HG03432 (cell line): ENCODE measurements at regions not wholly inside any gene's neighbourhood (a gene's known extent, or its start where the extent isn't known, plus 50 kb on each side); places are given as distances from the start of the nearest gene placed in this dataset.

Source experiments
- ATAC-seq: cut with Tn5 transposase; IDR thresholded peaks from one replicate; pipeline ENCODE4 v1.9.1; 2021; ENCODE audit warnings: mild to moderate bottlenecking, moderate library complexity; ENCODE audit not compliant: unreplicated experiment

GRCh38 chr12:67116134-67116533 lies 153.0 kb upstream of the CAND1 start:
- no peak for ATAC-seq

- no peak for ATAC-seq
Measured at GRCh38 chr12:67122584-67122983, 146.6 kb upstream of the CAND1 start.

GRCh38 chr12:67137256-67137655 lies 131.9 kb upstream of the CAND1 start:
- ATAC-seq = no peak

- no peak for ATAC-seq
Measured at GRCh38 chr12:67141296-67142018, 127.7 kb upstream of the CAND1 start.

- no peak for ATAC-seq
Measured at GRCh38 chr12:67145692-67146091, 123.5 kb upstream of the CAND1 start.

- ATAC-seq = no peak
Measured at GRCh38 chr12:67147030-67147429, 122.1 kb upstream of the CAND1 start.

GRCh38 chr12:67147447-67147846 lies 121.7 kb upstream of the CAND1 start:
- ATAC-seq = no peak

- ATAC-seq = no peak
Measured at GRCh38 chr12:67148265-67148664, 120.9 kb upstream of the CAND1 start.

- no peak for ATAC-seq
Measured at GRCh38 chr12:67151886-67152285, 117.3 kb upstream of the CAND1 start.

GRCh38 chr12:67152451-67152850 lies 116.7 kb upstream of the CAND1 start:
- no peak for ATAC-seq

GRCh38 chr12:67154901-67155300 lies 114.3 kb upstream of the CAND1 start:
- no peak for ATAC-seq

- no peak for ATAC-seq
Measured at GRCh38 chr12:67155863-67156262, 113.3 kb upstream of the CAND1 start.

GRCh38 chr12:67161322-67161918 lies 107.7 kb upstream of the CAND1 start:
- ATAC-seq = peak; percentile 75

- no peak for ATAC-seq
Measured at GRCh38 chr12:67173258-67173657, 95.9 kb upstream of the CAND1 start.

GRCh38 chr12:67182551-67182950 lies 86.6 kb upstream of the CAND1 start:
- ATAC-seq = no peak

GRCh38 chr12:67193704-67194103 lies 75.5 kb upstream of the CAND1 start:
- ATAC-seq = no peak

- ATAC-seq = no peak
Measured at GRCh38 chr12:67200386-67200785, 68.8 kb upstream of the CAND1 start.

GRCh38 chr12:67202011-67202677 lies 67.0 kb upstream of the CAND1 start:
- peak; percentile 14 for ATAC-seq

- peak; percentile 87 for ATAC-seq
Measured at GRCh38 chr12:67202678-67203012, 66.5 kb upstream of the CAND1 start.

GRCh38 chr12:67208281-67209067 lies 60.7 kb upstream of the CAND1 start:
- ATAC-seq = no peak

GRCh38 chr12:67211029-67211428 lies 58.1 kb upstream of the CAND1 start:
- ATAC-seq = no peak

- no peak for ATAC-seq
Measured at GRCh38 chr12:67211494-67211893, 57.7 kb upstream of the CAND1 start.
